ENCODE measurements at regions not wholly inside any gene's neighbourhood (a gene's known extent, or its start where the extent isn't known, plus 50 kb on each side); places are given as distances from the start of the nearest gene placed in this dataset.

GRCh38 chr5:110977915-110978314, 93.6 kb upstream of the TSLP start:
- no peak for TF ChIP-seq EZH2 (IDR thresholded peaks at IDR 0.05; ENCODE audit: borderline replicate concordance, insufficient read depth, low read depth, low read length, poor library complexity, severe bottlenecking)
- no peak for TF ChIP-seq CTCF (IDR thresholded peaks at IDR 0.05)

Measured in B cell (primary cell).